ENCODE measurements at regions not wholly inside any gene's neighbourhood (a gene's known extent, or its start where the extent isn't known, plus 50 kb on each side); places are given as distances from the start of the nearest gene placed in this dataset.

GRCh38 chr2:193749485-193749884 lies 1554.8 kb upstream of the TMEFF2 start:
- Histone ChIP-seq H3K4me2 (ENCODE audit: low read length) (no peak overlapping the region), H3K27ac (ENCODE audit: low read depth, low read length) (no peak overlapping the region), H3K4me1 (ENCODE audit: control insufficient read depth in 1 of 2, insufficient read depth in 2 of 2, low read length in 2 of 2) (no peaks in the 10 kb centered on the region), H3K9me2 (ENCODE audit: insufficient read depth) (no peaks in the 10 kb centered on the region), H3K27me3 (ENCODE audit: insufficient read depth, low read length) (no peaks in the 10 kb centered on the region), H4K20me1 (ENCODE audit: insufficient read depth) (no peaks in the 10 kb centered on the region), H2AFZ (ENCODE audit: low read depth, low read length, poor library complexity, severe bottlenecking) (no peak overlapping the region), H3K9ac (ENCODE audit: low read length) (no peak overlapping the region), H3K9me3 (ENCODE audit: control insufficient read depth in 1 of 2, insufficient read depth in 1 of 2, low read depth in 1 of 2, low read length in 2 of 2) (no peaks in the 10 kb centered on the region), H3K36me3 (ENCODE audit: control insufficient read depth in 1 of 2, insufficient read depth in 2 of 2, low read length in 2 of 2) (no peaks in the 10 kb centered on the region), H3K79me2 (ENCODE audit: insufficient read depth, low read length) (no peaks in the 10 kb centered on the region), H3K4me3 (replicated peaks in 1 of 2; ENCODE audit: low read depth in 1 of 2, low read length in 2 of 2) (no peak overlapping the region)
- intact Hi-C loops (cut with micrococcal nuclease): no loop called here
- POLR2A ChIA-PET: no interaction called here
- no peak for DNase-seq (ENCODE audit: low read depth, low spot score)
- no TSS peak for BruUV-seq (replicated peaks)
- RAD21 ChIA-PET (ENCODE audit: low non-redundant PET in 1 of 2, low total read pairs in 2 of 2, uncharacterized antibody in 2 of 2, unreplicated experiment in 2 of 2): no interaction called here
- TF ChIP-seq FOSL1 (IDR thresholded peaks at IDR 0.05; ENCODE audit: low read depth): no peak
- TF ChIP-seq CEBPB (IDR thresholded peaks at IDR 0.05; ENCODE audit: low read depth): no peak
- TF ChIP-seq ZFX (IDR thresholded peaks at IDR 0.05): no peak
- TF ChIP-seq SP1 (IDR thresholded peaks at IDR 0.05; ENCODE audit: low read depth): no peak
- TF ChIP-seq POLR2A (IDR thresholded peaks at IDR 0.05; ENCODE audit: borderline replicate concordance, extremely low read depth, insufficient read depth, insufficient read length): no peak
- no peak for TF ChIP-seq ELF1 (IDR thresholded peaks at IDR 0.05; ENCODE audit: borderline replicate concordance, low read depth)
- TF ChIP-seq, protein P1, sequence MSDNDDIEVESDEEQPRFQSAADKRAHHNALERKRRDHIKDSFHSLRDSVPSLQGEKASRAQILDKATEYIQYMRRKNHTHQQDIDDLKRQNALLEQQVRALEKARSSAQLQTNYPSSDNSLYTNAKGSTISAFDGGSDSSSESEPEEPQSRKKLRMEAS (IDR thresholded peaks at IDR 0.05): no peak
- no peak for TF ChIP-seq EGR1 (IDR thresholded peaks at IDR 0.05; ENCODE audit: low read depth)
- TF ChIP-seq YY1 (IDR thresholded peaks at IDR 0.05; ENCODE audit: extremely low read depth, insufficient replicate concordance, low read depth, low read length): no peak
- no peak for TF ChIP-seq RAD21 (IDR thresholded peaks at IDR 0.05; ENCODE audit: low read depth)
- TF ChIP-seq CBX3 (IDR thresholded peaks at IDR 0.05; ENCODE audit: low read depth): no peak
- no peak for TF ChIP-seq ZNF274 (IDR thresholded peaks at IDR 0.05; ENCODE audit: low read depth, low read length)
- TF ChIP-seq, protein P2, sequence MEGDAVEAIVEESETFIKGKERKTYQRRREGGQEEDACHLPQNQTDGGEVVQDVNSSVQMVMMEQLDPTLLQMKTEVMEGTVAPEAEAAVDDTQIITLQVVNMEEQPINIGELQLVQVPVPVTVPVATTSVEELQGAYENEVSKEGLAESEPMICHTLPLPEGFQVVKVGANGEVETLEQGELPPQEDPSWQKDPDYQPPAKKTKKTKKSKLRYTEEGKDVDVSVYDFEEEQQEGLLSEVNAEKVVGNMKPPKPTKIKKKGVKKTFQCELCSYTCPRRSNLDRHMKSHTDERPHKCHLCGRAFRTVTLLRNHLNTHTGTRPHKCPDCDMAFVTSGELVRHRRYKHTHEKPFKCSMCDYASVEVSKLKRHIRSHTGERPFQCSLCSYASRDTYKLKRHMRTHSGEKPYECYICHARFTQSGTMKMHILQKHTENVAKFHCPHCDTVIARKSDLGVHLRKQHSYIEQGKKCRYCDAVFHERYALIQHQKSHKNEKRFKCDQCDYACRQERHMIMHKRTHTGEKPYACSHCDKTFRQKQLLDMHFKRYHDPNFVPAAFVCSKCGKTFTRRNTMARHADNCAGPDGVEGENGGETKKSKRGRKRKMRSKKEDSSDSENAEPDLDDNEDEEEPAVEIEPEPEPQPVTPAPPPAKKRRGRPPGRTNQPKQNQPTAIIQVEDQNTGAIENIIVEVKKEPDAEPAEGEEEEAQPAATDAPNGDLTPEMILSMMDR (IDR thresholded peaks at IDR 0.05 in 2 of 3, conservative IDR thresholded peaks at IDR 0.05 in 1 of 3; ENCODE audit: borderline replicate concordance in 1 of 3, insufficient read depth in 1 of 3, low read depth in 2 of 3, low read length in 2 of 3): no peak
- no peak for TF ChIP-seq SIN3A (IDR thresholded peaks at IDR 0.05; ENCODE audit: low read depth)
- TF ChIP-seq TCF7L2 (IDR thresholded peaks at IDR 0.05; ENCODE audit: borderline replicate concordance, extremely low read depth, insufficient read depth, insufficient read length): no peak
- no peak for TF ChIP-seq EZH2phosphoT487 (IDR thresholded peaks at IDR 0.05; ENCODE audit: borderline replicate concordance)
- TF ChIP-seq ATF3 (IDR thresholded peaks at IDR 0.05): no peak
- ATAC-seq: no peak
- CTCF ChIA-PET: no interaction called here

All from HCT116 (cell line).